OCI-M1 (cell line): ENCODE measurements at regions not wholly inside any gene's neighbourhood (a gene's known extent, or its start where the extent isn't known, plus 50 kb on each side); places are given as distances from the start of the nearest gene placed in this dataset.
"Not testable (repeated sequence)": the region's sequence is repeated elsewhere in the genome, so short reads cannot be mapped to it uniquely, and the experiment has no call there.

Source experiments
- DNase-seq: peaks from one replicate; lab custom pipeline; 2025; lab: John Stamatoyannopoulos, UW

DNA sequence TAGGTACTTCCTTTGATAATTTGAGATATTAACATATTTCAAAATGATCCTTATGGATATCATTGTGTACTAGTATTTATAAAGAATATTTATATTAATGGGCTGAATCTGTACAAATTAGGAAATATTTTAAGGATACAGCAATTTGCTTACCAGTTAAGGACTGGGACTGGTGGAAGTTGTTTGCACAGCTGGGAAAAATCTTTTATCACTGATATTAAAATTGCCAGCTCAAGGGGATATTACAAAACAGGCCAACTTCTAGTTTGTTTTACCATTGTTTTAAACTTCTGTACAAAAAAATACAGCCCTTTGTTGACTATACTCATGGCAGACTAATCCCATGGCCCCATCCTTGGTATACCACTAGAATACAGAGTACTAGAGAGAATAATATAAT lies 133.2 kb upstream of the DDHD1 start:
- DNase-seq: no peak

- DNase-seq: peak; percentile 1
These were observed 132.7 kb upstream of the DDHD1 start for GRCh38 chr14:53285821-53286220.

- DNase-seq: no peak
These were observed 131.9 kb upstream of the DDHD1 start for GRCh38 chr14:53285064-53285463.

DNA sequence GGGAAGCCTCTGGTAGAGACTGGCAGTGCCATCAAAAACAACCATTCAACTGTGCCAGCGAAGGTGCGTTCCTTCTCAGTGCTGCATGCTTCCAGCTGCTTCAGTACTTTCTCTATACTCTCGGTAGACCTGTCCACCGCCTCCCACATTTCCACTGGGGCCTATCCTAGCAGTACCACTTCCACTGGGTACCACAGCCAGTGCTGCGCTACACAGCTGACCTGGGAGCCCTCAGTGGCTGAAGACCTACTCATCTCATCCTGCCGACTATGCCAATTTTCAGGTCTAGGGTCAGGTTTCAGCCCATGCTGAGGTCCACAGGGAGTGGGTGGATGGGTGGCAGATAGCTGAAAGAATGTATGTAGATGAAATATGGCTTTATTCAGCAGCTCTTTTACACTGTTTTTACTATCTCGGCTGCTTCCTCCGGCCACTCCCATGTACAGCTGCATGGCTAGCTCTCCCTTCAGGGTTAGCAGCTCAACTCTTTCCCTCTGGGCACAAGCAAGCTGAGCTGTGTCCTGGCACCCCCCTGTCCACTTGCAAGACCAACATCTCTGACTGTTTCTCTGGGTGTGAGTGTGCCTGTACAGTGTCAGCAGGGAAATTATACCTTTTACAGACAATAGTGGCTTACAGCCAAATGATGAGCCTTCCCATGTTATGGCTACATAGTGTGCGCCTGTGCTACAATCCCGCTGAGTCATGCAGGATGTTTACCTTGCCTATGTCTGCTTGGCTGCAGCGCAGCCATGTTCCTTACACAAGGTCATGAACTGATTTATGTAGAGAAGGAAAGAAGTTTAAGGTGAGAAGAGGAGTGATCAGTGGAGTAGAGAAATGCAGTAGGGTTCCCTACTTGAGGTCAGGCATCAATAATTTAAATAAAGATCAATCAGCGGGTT lies 125.7 kb upstream of the DDHD1 start:
- no peak for DNase-seq

DNA sequence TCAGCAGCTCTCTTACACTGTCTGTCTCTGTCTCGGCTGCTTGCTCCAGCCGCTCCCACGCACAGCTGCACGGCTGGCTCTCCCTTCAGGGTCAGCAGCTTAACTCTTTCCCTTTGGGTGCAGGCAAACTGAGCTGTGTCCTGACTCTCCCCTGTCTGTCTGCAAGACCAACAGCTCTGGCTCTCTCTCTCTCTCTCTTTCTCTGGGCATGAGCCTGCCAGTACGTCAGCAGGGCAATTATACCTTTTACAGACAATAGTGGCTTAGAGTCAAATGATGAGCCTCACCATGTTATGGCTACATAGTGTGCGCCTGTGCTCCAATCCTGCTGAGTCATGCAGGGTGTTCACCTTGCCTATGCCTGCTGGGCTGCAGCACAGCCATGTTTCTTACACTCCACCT lies 120.5 kb upstream of the DDHD1 start:
- peak; percentile 18 for DNase-seq

DNA sequence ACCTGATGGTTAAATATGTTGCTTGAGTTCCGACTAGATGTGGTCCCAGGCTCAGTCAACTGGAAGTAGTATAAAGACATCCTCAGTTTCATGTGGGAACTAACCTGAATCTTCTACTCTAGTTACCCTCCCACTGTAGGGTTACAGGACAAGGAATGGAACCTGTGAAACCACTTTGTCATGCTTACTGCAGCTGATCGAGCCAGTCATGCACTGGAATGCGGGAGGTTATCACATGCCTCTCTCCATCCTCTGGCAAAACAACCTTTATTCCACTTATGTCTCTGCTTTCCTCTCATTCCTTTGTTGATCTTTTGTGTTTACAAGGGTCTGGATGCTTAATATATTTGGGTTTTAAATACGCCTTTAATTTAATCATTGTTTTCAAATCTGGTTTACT lies 111.9 kb upstream of the DDHD1 start:
- no peak for DNase-seq

DNA sequence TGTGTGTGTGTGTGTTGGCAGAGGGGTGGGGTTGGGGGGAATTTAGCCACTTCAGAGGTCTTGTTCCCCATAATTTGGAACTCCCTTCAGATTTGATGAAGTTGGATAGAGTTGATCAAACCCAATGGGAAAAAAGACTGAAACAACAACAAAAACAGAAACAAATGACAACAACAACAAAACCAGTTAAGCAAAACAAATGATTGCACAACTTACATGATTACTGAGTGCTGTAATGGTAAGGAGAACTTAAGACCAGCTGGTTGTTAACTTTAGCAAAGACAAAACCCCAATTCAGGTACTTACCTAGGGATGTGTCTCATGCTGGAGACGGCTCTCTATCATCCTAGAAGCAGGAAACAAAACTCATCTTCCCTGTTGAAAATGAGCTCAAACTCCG lies 107.8 kb upstream of the DDHD1 start:
- no peak for DNase-seq

- DNase-seq: no peak
These were observed 107.2 kb upstream of the DDHD1 start for GRCh38 chr14:53260286-53260685.

- DNase-seq: no peak
These were observed 99.0 kb upstream of the DDHD1 start for GRCh38 chr14:53252141-53252540.

DNA sequence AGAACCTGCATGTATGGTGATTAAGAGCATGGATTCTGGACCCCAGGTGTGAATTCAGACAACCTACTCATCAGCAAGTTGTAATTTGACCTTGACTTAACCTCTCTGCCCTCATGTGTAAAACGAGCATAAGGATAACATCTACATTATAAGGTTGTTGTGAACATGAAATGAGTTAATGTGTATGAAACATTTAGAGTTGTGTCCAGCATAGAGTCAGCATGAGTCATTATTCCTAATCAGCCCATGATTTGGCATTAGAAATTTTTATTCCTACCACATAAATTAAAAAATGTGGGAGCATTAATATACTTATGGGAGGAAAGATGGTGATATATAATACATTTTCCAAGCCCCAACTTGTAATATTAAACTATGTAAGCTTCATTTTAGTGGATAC lies 95.9 kb upstream of the DDHD1 start:
- DNase-seq: no peak

GRCh38 chr14:53247596-53248370 lies 94.7 kb upstream of the DDHD1 start:
- DNase-seq: no peak

DNA sequence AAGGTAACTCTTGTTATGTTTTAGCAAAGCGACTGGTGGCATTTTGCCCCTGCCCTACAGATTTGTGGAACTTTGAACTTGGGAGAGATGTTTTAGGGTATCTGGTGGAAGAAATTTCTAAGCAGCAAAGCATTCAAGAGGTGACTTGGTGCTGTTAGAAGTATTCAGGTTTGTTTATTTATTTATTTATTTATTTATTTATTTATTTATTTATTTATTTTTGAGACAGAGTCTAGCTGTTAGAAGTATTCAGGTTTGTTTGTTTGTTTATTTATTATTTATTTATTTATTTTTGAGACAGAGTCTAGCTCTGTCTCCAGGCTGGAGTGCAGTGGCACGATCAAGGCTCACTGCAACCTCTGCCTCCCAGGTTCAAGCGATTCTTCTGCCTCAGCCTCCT lies 89.8 kb upstream of the DDHD1 start:
- DNase-seq: not testable (repeated sequence)

DNA sequence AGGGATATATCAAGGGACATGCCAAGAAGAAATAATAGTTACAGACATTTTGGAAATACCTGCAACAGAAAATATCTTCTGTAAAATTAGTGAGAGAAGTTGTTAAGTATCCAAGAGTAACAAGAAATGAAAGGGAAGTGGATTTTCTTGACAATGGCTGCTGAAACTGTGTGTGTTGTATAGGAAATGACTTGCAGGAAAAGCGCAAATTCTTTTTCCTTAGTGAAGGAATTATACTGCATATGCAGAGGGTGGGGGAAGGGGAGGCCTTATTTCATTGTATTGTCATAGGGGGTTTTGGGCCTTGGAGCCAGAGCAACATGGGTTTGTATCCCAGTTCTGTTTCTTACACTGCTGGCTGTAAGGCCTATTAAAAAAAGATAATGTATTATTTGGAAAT lies 84.4 kb upstream of the DDHD1 start:
- no peak for DNase-seq

- no peak for DNase-seq
These were observed 83.6 kb upstream of the DDHD1 start for GRCh38 chr14:53236708-53237107.

DNA sequence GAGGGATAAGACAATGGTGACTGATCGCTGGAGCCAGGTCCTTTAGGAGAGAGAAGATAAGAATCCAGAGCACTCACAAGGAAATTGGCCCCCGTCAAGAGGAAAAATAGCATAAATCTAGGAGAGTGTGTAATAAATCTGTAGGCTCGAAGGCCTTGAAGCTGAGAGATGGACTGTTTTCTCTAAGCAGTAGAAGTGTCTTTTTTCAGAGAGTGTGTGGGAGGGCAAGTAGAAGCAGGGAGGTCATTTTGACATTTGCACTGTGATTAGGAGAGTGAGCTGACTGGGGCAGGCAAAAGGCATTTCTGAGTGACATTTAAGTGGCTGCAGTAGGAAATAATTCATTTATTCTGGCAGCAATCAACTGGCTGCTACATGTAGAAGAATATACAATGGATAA lies 78.0 kb upstream of the DDHD1 start:
- peak; percentile 22 for DNase-seq

- no peak for DNase-seq
These were observed 75.8 kb upstream of the DDHD1 start for GRCh38 chr14:53228966-53229365.

- DNase-seq: no peak
These were observed 74.1 kb upstream of the DDHD1 start for GRCh38 chr14:53227154-53227718.

GRCh38 chr14:53226553-53226952 lies 73.4 kb upstream of the DDHD1 start:
- no peak for DNase-seq

DNA sequence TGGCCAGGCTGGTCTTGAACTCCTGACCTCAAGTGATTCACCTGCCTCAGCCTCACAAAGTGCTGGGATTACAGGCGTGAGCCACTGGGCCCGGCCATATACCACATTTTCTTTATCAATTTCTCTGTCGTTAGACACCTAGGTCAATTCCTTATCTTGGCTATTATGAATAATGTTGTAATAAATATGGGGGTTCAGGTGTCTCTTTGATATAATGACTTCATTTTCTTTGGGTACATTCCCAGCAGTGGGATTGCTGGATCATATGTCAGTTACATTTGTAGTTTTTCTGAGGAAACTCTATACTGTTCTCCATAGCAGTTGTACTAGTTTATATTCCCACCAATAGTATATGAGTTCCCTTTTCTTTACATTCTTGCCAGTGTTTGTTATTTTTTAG lies 67.8 kb upstream of the DDHD1 start:
- DNase-seq: no peak

DNA sequence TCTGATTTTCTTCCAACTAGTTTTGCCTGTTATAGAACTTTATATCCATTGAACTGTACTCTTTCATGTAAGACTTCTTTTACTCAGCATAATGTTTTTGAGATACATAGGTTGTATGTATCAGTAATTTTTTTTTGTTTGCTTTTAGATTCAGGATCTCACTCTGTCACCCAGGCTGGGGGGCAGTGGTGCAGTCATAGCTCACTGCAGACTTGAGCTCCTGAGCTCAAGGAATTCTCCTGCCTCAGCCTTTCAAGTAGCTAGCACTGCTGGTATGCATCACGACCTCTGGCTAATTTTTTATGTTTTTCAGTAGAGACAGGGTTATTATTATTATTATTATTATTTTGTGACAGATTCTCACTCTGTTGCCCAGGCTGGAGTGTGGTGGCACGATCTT lies 65.0 kb upstream of the DDHD1 start:
- no peak for DNase-seq

GRCh38 chr14:53217316-53217994 lies 64.3 kb upstream of the DDHD1 start:
- DNase-seq: peak; percentile 87

DNA sequence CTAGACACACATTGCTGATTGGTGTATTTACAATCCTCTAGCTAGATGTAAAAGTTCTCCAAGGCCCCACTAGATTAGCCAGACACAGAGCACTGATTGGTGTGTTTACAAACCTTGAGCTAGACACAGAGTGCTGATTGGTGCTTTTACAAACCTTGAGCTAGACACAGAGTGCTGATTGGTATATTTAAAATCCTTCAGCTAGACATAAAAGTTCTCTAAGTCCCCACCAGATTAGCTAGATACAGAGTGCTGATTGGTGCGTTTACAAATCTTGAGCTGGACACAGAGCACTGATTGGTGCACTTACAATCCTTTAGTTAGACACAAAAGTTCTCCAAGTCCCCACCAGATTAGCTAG lies 63.8 kb upstream of the DDHD1 start:
- not testable (repeated sequence) for DNase-seq
